D721Med (cell line): ENCODE measurements at regions not wholly inside any gene's neighbourhood (a gene's known extent, or its start where the extent isn't known, plus 50 kb on each side); places are given as distances from the start of the nearest gene placed in this dataset.

Experiments
- DNase-seq: peaks from one replicate; pipeline ENCODE4 v3.0.0; 2011; ENCODE audit warnings: low spot score; ENCODE audit not compliant: insufficient read length
- FAIRE-seq: peaks from 2 replicates; lab custom pipeline; 2011; peaks lifted over from hg19 to GRCh38; lab: Jason Lieb, UNC
- TF ChIP-seq, protein P1 (sequence below): IDR thresholded peaks from 2 replicates; pipeline ENCODE4 v1.5.1; 2012; ENCODE audit warnings: mild to moderate bottlenecking, control low read depth; ENCODE audit not compliant: insufficient read depth; ENCODE audit errors: missing control alignments

DNA sequence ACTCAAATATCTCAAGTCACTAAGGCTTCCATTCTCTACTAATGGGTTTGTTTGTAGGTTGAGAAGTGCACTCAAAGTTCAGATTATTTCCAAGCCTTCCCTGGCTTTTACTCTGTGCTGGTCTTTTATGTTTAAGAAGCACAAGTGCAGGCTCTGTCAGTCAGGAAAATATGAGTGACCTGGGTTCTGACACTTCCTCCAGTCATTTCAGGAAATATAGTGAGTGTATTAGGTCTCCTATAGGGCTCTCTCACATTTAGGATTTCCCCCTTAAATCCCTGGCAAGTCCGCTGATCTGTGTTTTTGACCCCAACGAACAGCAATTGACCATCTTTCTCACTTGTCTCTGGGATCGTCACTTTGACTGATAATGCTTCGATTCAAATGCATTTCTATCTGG is 210.2 kb downstream of the ARPP21 start:
- DNase-seq (no peak), FAIRE-seq (no peak)
- TF ChIP-seq, protein P1, sequence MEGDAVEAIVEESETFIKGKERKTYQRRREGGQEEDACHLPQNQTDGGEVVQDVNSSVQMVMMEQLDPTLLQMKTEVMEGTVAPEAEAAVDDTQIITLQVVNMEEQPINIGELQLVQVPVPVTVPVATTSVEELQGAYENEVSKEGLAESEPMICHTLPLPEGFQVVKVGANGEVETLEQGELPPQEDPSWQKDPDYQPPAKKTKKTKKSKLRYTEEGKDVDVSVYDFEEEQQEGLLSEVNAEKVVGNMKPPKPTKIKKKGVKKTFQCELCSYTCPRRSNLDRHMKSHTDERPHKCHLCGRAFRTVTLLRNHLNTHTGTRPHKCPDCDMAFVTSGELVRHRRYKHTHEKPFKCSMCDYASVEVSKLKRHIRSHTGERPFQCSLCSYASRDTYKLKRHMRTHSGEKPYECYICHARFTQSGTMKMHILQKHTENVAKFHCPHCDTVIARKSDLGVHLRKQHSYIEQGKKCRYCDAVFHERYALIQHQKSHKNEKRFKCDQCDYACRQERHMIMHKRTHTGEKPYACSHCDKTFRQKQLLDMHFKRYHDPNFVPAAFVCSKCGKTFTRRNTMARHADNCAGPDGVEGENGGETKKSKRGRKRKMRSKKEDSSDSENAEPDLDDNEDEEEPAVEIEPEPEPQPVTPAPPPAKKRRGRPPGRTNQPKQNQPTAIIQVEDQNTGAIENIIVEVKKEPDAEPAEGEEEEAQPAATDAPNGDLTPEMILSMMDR: no peak

DNA sequence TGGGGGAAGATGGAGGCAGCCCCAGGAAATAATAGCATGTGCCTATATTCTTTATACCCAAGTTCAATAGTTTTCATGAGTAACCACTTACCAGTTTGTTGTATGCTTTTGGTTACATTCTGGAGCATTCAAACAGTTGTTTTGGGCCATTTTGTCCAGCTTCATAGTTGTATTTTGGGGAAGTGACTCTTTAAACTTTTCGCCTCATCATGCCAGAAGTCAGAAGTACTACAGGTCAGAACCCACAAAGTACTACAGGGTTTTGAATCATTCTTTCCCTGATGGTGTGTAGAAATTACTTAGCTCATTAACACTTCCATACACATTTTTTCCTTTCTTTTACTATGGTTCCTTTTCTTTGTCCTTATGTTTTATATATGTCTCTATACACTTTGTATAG is 210.6 kb downstream of the ARPP21 start:
- no peak for DNase-seq
- TF ChIP-seq, protein P1: no peak
- FAIRE-seq: peak; percentile 64

DNA sequence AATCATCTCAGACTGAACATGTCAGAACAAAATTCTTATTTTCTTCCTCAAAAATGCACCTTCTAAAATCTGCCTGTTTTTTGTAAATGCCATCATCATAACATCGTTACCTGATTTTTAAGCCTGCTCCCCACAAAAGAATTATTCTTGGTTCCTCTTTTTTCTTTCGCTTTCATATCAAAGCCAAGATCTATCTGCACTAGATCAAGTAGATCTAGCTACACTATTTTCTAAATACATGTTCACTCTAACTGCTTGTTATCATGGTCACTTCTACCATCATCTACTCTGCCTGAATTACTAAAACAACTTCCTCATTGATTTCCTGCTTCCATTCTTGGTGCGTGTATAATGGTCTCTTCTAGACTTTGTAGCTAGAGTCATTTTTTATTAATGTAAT is 217.7 kb downstream of the ARPP21 start:
- FAIRE-seq: no peak
- DNase-seq: no peak
- TF ChIP-seq, protein P1: no peak

DNA sequence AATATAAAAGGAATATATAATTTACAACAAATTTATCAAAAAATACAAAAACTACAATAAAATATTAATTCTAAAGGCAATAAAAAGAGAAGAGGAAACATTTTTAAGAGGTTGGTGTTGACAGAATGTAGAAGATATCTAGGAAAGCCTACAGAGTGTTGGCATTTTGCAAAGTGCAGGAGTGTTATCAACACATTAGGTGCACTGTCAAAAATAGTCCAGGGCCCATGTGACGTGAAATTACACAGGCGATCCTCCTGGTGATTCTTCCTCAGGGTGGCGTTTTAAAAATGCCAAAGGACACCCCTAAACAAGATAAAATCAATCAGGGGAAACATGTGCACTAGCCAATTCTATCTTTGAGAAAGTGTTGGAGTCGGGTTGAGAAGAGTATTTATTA is 222.7 kb downstream of the ARPP21 start:
- DNase-seq: no peak
- no peak for FAIRE-seq
- TF ChIP-seq, protein P1: no peak

DNA sequence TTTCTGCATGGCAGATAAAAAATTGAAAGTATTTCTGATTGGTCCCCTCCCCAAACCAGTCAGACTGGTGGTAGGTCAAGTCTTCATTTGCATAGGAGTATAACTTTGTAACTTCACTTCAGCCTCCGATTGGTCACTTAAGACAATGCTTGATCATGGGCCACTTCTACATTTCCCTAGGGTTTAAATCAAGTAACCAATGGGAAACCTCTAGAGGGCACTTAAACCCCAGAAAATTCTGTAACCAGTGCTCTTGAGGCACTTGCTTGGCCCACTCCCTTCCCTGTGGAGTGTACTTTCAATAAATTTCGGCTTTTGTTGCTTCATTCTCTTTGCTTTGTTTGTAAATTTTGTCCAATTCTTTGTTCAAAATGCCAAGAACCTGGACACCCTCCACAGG is 225.5 kb downstream of the ARPP21 start:
- no peak for DNase-seq
- TF ChIP-seq, protein P1: no peak
- no peak for FAIRE-seq

DNA sequence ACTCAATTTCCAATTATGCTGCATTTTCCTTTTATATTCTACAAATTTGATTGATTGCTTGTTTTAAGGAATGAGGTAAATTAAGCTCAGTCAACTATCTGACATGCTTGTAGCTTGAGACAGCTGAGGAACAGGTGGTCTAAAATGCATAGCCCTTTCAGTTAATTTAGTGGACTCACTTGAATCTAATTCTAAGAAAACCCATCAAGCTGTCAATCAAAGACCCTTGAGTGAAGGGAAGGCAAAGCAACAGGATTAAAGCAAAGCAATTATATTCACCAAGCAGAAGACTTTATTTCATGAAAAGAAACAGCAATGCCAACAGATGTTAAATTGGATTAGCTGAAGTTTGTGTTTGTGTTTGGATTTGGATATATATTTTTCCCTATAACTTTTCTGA is 228.5 kb downstream of the ARPP21 start:
- FAIRE-seq (no peak), DNase-seq (no peak)
- TF ChIP-seq, protein P1: no peak

DNA sequence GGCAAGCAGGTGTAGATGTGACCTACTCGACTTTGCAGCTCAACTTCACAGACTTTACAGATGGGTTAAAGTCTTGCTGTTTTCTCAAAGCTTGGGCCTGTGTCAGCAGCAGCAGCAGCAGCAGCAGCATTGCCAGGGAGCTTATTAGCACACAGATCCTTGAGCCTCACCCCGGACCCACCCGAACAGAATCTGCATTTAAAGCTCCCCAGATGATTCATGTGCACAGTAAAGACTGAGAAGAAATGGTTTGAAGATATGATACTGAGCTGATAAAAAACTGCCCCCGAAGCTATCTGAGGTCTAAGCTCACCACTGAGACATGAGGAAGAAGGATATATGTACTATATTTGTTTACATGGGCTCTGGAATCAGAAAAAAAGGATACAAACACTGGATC is 231.7 kb downstream of the ARPP21 start:
- TF ChIP-seq, protein P1: no peak
- no peak for FAIRE-seq
- no peak for DNase-seq
